GM19328 (cell line): ENCODE measurements at regions not wholly inside any gene's neighbourhood (a gene's known extent, or its start where the extent isn't known, plus 50 kb on each side); places are given as distances from the start of the nearest gene placed in this dataset.

Source experiments
- ATAC-seq: cut with Tn5 transposase; IDR thresholded peaks from one replicate; pipeline ENCODE4 v1.9.1; 2021; ENCODE audit warnings: mild to moderate bottlenecking, moderate library complexity; ENCODE audit not compliant: unreplicated experiment

GRCh38 chr4:30429813-30430761 lies 290.1 kb upstream of the PCDH7 start:
- no peak for ATAC-seq

DNA sequence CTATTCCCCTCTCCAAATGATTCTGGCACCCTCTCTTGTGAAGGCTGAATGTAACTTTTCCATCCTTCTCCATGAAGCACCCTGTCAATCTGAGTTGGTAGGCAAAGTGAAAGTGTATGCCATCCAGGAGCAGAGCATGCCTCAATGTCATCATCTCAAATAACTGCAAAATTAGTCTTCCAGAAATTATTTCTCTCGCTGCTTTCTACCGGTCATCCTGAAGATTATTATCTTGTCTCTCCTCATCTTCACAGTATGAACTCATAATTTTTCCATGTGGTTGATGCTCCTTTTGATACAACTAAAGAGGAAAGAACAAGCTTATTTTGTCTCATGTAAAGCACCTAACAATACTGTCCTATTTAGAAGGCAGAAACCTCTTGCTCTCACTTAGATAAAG lies 285.5 kb upstream of the PCDH7 start:
- ATAC-seq = no peak

GRCh38 chr4:30436394-30436793 lies 283.8 kb upstream of the PCDH7 start:
- ATAC-seq = no peak

- ATAC-seq = no peak
Measured at GRCh38 chr4:30437316-30437715, 282.9 kb upstream of the PCDH7 start.

- no peak for ATAC-seq
Measured at GRCh38 chr4:30443289-30443688, 276.9 kb upstream of the PCDH7 start.

GRCh38 chr4:30450474-30450873 lies 269.7 kb upstream of the PCDH7 start:
- no peak for ATAC-seq

DNA sequence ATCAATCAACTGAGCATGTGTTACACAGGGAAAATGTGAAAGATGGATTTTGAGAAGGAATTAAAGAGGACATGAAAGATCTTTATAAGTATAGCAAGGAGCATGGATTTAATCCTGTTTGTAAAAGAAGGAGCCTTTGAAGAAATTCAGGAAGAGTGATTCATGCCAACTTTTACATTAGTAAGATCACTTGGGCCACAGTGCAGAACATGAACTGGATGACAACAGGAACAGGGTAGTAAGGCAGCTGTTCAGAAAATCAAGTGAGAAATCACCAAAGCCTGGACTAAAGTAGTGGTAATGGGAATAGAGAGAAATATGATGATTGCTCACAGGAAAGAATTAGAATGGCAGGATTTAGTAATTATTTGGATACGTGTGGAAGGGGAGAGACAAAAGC lies 265.7 kb upstream of the PCDH7 start:
- no peak for ATAC-seq

- no peak for ATAC-seq
Measured at GRCh38 chr4:30456716-30457115, 263.5 kb upstream of the PCDH7 start.

DNA sequence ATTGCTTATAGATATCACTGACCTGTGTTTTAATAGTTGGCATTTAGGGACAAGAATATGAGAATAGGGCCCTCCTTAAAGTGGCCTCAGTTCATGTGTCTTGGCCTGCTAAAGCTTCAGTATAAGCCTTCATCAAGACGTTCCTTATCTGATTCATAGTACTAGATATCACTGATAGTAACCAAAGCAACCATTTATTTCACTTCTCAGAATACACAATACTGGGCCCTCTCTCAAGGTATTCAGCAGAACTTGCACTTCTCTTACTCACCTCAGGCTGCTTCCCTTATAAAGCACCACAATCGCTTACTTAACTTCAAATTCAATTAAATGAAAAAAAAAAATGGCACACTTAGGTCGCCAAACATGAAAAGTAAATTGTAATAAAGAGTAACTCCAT lies 259.4 kb upstream of the PCDH7 start:
- no peak for ATAC-seq

DNA sequence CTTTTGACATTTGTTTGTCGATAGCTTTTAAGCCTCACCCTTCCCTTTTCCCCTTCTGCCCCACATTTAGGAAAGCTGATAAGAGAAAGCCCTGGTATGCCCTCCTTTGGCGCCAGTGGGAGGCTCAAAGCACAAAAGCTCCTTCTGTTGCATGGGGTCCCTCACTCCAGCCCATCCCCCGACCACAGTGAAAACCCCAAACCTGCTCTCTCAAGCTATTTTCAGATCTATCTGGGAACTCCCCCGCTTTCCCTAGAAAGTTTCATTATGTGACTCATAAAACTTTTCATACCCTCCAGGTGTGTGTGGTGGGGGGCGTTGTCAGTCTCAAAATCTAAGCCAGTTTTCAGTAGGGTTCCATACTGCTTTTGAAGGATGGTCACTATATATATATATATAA lies 259.0 kb upstream of the PCDH7 start:
- ATAC-seq = no peak

DNA sequence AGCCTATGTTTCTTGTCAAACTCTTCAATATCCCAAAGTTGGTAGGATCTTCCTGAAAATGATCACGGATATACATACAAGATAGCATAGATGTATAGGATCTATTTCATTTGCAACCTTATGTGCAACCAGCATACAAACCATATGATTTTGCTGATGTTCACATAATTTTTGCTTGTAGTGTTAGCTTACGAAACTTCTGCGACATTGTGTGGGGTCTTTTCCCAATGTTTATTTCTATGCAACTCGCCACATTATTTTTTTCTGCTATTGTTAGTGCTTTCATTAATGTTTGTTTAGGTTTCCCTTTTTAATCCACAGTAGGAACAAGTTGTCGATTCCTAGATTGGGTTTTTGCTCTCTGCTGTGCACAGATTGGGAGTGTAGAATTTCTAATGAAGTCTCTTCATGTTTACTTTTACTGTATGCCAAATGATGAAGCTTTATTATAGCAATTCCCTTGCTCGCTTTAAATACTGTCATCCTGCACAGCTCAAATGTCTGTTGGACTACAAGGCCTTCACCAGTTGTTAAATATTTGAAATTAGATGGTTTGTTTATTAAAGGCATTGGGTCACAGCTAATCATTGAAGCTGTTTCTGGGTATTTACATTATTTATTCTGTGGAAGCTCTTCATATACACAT lies 257.6 kb upstream of the PCDH7 start:
- ATAC-seq = no peak

DNA sequence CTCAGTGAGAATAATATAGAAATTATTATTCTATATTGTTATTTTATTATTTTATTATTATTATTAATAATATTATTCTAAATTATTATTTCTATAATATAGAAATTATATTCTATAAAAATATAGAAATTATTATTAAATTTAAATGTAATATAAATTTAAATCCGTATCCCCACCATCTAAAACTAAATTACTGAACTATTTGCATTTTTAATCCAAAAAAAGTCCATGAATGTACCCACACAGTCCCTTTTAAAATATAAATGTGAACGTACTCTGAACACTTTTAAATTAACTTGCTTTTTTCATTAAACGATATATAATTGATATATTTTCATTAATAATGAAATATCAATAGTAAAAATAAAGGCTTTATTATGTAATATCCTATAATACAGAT lies 248.3 kb upstream of the PCDH7 start:
- no peak for ATAC-seq

DNA sequence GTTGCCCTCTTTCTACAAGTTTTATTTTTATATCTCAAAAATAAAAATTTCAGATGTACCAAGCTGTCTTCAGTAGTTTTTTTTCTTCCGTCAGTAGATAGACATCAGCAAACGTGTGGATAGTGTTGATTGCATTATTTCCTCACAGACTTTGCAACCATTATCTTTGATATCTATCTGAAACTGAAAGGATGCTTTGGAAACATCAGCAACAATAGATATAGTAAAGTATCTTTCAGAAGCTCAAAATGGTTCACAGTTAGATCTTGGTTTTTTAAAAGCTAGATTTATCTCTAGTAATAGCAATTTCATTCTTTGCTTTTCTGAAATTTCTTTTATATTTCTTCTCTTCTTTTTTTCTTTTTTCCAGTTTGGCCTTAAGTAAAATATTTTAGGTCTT lies 246.9 kb upstream of the PCDH7 start:
- ATAC-seq = no peak

DNA sequence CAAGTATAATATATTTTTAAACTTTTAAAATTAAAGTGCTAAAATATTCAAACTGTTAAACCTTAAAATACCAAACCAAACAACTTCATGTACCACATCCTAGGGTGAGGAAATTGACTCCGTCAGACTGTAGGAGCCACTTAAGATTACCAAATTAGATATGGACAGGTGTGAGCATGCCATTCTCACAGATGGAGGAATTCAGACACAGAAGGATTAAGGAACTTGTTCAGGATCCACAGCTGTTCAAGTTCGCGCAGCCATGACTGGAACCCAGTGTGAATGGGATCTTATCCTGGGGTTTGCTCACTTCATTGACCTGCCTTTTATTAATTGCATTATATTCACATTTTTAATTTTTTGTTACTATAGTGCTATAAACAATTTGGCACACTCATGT lies 224.9 kb upstream of the PCDH7 start:
- no peak for ATAC-seq

DNA sequence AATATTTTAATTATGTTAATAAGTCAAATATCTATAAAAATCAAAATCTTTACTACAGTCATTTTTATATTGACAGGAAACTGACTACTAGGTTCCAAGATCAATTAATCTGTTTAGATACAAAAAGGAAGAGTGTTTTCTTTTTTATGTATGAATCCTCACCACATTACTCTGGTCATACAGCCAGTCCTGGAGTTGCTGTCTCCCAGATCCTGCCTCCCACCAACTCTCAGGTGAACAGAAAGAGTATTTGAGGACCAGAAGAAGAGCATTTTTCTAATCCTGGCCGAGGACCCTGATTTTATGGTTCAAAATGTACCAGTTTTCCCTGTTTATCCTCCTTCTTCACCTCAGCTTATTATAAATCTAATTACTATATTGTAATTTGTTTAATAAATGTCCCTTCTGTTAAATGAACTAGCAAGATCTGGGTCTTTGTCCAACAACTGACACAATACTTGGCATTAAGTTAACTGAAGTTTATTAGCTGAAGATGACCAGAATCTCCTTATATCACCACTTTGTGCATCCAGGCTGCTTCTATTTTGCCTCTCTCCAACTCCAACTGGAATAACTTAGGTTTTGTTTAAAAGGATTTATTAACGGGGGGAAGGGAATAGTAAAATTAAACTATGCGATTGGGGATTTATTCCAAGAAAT lies 224.4 kb upstream of the PCDH7 start:
- ATAC-seq = no peak

DNA sequence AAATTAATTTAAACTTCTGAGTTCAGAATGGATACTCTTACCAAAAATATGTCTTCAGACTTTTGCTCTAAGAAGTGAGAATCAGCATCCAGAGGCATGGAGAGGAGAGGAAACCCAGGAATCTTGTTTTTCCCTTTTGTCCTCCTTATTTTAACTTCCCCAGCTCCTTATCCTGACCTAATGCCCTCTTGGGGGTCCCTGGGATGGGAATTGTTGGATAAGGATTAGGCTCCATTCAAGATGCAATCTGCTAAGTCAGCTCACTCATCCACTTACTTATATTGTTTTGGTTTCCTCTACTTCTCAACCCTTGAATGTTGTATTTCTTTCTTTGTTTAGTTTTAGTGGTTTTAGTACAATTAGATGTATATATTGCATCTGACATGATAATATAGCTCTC lies 208.4 kb upstream of the PCDH7 start:
- ATAC-seq = no peak

GRCh38 chr4:30518211-30518610 lies 202.0 kb upstream of the PCDH7 start:
- ATAC-seq = no peak

DNA sequence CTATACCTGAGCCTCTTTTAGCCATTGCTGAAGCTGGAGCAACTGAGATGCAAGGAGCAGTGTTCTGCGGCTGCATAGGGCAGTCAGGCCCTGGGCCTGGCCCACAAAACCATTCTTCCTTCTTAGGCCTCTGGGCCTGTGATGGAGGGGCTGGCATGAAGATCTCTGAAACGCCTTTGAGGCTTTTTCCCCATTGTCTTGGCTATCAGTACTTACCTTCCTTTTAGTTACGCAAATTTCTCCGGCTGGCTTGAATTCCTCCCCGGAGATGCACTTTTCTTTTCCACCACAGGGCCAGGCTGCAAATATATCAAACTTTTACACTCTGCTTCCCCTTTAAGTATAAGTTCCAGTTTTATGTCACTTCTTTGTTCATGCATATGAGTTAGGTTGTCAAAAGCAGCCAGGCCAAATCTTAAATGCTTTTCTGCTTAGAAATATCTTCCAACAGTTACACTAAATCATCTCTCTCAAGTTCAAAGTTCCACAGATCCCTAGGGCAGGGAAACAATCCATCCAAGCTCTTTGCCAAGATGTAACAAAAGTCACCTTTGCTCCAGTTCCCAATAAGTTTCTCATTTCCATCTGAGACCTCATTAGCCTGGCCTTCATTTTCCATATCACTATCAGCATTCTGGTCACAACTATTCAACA lies 194.4 kb upstream of the PCDH7 start:
- ATAC-seq = no peak

DNA sequence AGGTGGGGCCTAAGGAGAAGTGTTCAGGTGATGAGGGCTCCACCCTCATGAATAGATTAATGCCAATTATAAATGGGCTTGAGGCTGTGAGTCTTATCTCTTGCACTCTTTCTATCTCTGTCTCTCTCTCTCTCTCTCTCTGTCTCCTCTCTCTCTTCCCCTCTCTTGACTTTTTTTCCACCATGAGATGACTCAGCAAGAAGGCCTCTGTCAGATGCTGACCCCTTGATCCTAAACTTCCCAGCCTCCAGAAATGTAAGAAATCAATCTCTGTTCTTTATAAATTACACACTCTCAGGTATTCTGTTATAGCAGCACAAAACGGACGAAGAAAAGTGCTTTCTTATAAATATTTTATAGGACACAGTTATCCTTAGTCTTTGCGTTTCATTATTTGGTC lies 184.9 kb upstream of the PCDH7 start:
- no peak for ATAC-seq

- no peak for ATAC-seq
Measured at GRCh38 chr4:30536231-30536630, 183.9 kb upstream of the PCDH7 start.

DNA sequence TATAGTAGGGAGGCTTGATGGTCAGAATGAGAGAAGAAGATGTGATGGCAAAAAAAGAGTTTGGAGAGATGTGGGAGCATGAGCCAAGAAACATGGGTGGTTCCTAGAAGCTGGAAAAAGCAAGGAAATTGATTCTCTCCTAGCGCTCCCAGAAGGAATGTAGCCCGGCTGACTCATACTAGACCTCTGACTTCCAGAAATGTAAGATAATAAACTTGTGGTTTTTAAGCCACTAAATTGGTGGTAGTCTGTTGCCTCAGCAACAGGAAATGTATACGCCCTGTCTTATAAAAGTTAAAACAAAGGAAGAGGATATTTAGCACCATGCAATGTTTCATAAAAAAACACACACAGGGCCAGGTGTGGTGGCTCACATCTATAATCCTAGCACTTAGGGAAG lies 182.7 kb upstream of the PCDH7 start:
- no peak for ATAC-seq
